HG03378 (cell line): ENCODE measurements at regions not wholly inside any gene's neighbourhood (a gene's known extent, or its start where the extent isn't known, plus 50 kb on each side); places are given as distances from the start of the nearest gene placed in this dataset.

Source experiments
- ATAC-seq: cut with Tn5 transposase; IDR thresholded peaks from one replicate; pipeline ENCODE4 v1.9.1; 2021; ENCODE audit warnings: mild to moderate bottlenecking, moderate library complexity; ENCODE audit not compliant: unreplicated experiment

- ATAC-seq, result no peak
Measured at GRCh38 chr6:40197371-40197770, 263.1 kb upstream of the MOCS1 start.

GRCh38 chr6:40196135-40196518 lies 261.9 kb upstream of the MOCS1 start:
- no peak for ATAC-seq

- no peak for ATAC-seq
Measured at GRCh38 chr6:40195428-40196134, 261.3 kb upstream of the MOCS1 start.

GRCh38 chr6:40194447-40195170 lies 260.3 kb upstream of the MOCS1 start:
- ATAC-seq, result no peak

GRCh38 chr6:40192516-40192915 lies 258.3 kb upstream of the MOCS1 start:
- ATAC-seq, result no peak

- no peak for ATAC-seq
Measured at GRCh38 chr6:40188931-40189330, 254.7 kb upstream of the MOCS1 start.

- no peak for ATAC-seq
Measured at GRCh38 chr6:40187535-40188144, 253.4 kb upstream of the MOCS1 start.

GRCh38 chr6:40185486-40185885 lies 251.2 kb upstream of the MOCS1 start:
- no peak for ATAC-seq

GRCh38 chr6:40183902-40184301 lies 249.6 kb upstream of the MOCS1 start:
- ATAC-seq, result no peak

GRCh38 chr6:40181367-40181766 lies 247.1 kb upstream of the MOCS1 start:
- no peak for ATAC-seq

GRCh38 chr6:40180271-40180670 lies 246.0 kb upstream of the MOCS1 start:
- ATAC-seq, result no peak

GRCh38 chr6:40179496-40179895 lies 245.2 kb upstream of the MOCS1 start:
- ATAC-seq, result no peak

GRCh38 chr6:40177598-40177997 lies 243.3 kb upstream of the MOCS1 start:
- no peak for ATAC-seq

- no peak for ATAC-seq
Measured at GRCh38 chr6:40176152-40176551, 241.9 kb upstream of the MOCS1 start.

GRCh38 chr6:40172272-40172671 lies 238.0 kb upstream of the MOCS1 start:
- no peak for ATAC-seq

- ATAC-seq, result no peak
Measured at GRCh38 chr6:40171343-40171742, 237.1 kb upstream of the MOCS1 start.

- ATAC-seq, result no peak
Measured at GRCh38 chr6:40170856-40171255, 236.6 kb upstream of the MOCS1 start.

GRCh38 chr6:40169878-40170277 lies 235.6 kb upstream of the MOCS1 start:
- no peak for ATAC-seq

- ATAC-seq, result no peak
Measured at GRCh38 chr6:40166963-40167362, 232.7 kb upstream of the MOCS1 start.

GRCh38 chr6:40165036-40165709 lies 230.9 kb upstream of the MOCS1 start:
- no peak for ATAC-seq

- no peak for ATAC-seq
Measured at GRCh38 chr6:40164345-40164755, 230.1 kb upstream of the MOCS1 start.

GRCh38 chr6:40163924-40164323 lies 229.7 kb upstream of the MOCS1 start:
- ATAC-seq, result no peak
